GM18502 (cell line): ENCODE measurements at regions not wholly inside any gene's neighbourhood (a gene's known extent, or its start where the extent isn't known, plus 50 kb on each side); places are given as distances from the start of the nearest gene placed in this dataset.
"Not testable (repeated sequence)": the region's sequence is repeated elsewhere in the genome, so short reads cannot be mapped to it uniquely, and the experiment has no call there.

Experiments used
- ATAC-seq: cut with Tn5 transposase; IDR thresholded peaks from one replicate; pipeline ENCODE4 v1.9.1; 2021; ENCODE audit warnings: mild to moderate bottlenecking; ENCODE audit not compliant: unreplicated experiment, poor library complexity

DNA sequence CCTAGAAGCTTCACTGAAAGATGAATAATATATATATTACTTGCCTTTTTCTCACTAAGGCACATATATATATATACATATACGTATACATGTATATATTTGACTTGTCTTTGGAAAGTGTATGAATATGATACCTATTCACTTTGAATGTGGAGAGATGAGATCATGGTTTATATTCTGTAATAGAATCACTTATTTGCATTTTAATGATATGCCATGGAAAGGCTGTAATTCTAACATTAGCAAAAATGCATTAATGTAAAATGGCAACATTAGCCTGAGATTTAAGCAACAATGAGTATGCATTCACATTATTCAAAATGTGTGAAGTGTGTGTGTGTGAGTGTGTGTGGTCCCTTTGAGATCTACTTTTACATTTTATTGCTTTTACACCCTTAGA lies 54.5 kb upstream of the PRKD1 start:
- no peak for ATAC-seq

DNA sequence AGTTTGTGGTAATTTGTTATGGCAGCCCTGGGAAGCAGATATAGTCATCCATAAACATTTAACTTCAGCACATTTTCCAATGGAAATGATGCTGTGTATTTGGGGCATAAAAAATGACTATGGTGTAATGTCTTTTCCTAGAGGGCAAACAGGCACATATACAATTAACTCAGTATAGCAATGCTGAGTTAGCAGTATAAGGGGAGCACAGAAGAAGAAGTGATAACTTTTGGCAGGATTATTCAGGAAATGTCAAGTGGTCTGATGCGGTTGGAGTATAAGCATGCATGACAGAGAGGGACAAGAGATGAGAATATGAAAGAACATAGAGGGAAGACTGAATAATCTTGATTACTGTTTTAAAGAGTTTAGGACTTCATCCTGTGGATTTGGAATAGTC lies 55.3 kb upstream of the PRKD1 start:
- ATAC-seq: no peak

DNA sequence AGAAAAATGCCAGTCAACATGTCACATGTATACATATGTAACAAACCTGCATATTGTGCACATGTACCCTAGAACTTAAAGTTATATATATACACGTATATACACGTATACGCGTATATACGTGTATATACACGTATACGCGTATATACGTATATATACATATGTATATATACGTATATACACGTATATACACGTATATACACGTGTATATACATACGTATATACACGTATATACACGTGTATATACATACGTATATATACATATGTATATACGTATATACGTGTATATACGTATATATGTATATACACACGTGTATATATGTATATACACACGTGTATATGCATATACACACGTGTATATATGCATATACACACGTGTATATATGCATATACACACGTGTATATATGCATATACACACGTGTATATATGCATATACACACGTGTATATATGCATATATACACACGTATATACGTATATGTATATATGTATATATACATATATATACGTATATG lies 62.8 kb upstream of the PRKD1 start:
- ATAC-seq: not testable (repeated sequence)

DNA sequence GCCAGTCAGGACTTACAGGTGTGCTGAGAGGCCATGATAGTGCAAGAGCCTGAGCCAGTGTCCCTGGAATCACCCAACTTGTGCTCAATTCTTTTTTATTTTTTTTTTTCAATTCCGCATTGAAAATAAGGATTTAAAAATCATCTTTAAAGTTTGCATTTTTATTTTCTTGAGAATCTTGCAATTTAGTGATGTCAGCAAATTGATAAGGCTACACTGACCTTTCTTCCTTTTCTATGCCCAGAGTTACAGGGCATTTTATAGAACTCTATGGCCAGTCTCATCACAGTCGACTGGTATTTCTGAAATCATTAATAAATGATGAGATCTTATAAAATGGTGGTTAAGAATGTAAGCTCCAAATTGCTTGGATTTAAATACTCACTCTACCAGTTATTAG lies 63.3 kb upstream of the PRKD1 start:
- no peak for ATAC-seq

DNA sequence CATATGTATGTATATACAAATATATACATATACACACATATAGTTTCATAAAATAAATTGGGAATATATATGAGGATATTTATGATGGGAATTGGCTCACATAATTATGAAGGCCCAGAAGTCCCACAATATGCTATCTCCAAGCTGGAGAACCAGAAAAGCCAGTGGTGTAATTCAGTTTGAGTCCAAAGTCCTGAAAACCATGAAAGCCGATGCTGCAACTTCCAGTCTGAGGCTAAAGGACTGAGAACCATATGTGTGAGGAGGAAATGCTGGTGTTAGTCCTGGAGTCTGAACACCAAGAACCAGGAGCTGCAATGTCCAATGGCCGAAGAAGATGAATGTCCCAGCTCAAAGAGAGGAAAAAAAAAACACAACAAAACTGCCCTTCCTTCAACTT lies 65.5 kb upstream of the PRKD1 start:
- ATAC-seq: no peak

DNA sequence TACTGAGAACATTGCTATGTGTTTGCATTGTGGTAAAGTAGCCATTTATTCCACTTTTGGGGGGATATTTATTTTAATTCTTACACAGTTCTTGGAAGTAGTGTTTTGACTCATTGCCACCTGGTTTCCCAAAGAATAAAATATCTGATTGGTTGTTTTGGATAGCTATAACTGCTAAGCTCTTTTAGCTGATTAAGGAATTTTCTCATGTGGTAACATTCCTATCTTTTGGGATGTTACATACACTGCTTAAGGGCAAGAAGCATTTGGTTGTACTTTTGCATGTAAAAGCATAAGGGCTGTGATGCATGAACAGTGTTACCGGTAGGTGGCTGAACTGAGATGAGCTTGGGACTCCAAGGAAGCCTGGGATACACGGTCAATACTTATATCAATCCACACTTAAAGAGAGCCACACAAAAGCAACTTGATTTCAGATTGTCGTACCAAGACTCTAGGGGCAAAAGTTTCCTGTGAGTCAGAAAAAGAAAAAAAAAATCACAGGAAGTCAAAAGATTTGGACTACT lies 71.4 kb upstream of the PRKD1 start:
- ATAC-seq: no peak

DNA sequence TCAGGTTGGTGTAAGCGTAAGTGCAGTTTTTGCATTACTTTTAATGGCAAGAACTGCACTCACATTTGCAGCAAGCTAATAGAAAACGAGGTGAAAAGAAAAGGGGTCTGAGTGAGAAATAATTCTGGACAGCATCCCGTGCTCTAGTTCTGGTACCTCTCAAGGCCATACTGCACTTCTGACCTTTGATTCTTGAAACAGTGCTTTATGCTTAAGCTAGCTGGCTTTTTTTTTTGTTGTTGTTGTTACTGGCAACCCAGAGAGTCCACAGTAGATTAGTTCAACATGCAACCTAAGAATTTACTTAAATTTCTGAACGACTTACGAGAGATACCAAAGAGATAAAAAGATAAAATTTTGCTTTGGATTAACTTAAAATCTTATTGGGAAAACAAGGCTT lies 75.2 kb upstream of the PRKD1 start:
- ATAC-seq: no peak

DNA sequence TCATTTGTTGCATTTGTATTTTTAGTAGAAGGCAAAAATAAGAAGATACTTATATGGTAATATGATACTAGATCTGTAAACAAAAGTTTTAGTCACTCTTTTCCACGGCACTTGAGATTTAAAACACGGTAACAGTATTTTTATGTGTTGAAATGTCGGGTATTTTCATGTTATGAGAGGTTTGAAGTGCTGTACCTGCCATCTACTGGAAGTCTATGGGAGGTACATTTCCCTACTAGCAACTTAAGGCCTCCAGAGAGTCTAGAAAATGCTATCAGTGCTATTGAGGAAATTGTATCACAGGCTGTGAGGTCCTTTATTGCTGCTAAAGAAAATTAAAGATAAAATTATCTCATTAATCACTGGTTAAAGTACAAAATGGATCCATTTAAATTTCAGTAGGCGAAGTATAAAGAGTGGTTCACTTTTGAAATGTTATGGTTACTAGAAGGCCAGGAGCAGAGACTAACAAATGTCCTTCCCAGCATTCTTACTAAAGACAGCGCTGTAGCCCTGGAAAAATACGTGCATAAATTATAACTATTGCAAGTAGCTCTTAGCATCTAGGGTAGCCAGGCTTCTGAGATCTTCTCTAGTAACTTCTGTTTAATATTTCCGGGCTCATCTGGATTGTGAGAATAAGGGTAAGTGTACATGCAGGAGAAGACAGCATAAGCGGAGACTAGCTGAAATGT lies 77.6 kb upstream of the PRKD1 start:
- peak; percentile 92 for ATAC-seq

DNA sequence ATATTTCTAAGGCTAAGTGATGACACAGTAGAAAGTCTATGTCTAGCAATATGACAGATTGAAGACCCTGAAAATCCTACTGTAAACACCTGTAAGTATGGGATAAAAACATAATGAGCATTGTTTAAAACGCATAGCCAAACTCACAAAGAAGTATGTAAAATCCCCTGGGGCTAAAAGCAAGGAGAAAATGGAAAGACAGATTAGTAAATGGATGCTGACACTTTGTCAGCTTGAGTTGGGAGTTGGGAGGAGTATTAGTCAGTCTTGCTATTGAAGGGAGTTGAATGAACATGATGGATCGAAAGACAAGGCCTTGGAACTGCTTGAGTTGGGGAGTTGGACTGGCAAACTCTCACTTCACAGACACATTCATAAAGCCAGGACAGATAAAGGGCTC lies 79.0 kb upstream of the PRKD1 start:
- no peak for ATAC-seq

DNA sequence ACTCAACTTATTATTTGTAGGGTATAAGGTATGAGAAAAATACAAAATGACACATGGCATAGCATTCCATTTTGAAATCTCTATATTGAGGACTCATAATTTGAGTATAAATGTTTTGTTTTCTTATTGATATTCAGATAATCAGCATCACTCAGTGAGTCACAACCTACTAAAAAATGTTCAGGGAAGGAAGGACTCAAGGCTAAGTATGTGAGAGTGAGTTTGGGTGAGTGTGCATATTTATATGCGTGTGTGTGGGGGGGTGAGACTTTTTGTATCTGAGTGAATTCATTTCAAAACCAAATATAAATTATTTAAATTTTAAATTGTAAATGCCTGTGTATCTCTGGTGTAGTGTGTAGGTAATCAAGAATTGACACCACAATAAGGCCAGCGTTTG lies 87.8 kb upstream of the PRKD1 start:
- no peak for ATAC-seq

DNA sequence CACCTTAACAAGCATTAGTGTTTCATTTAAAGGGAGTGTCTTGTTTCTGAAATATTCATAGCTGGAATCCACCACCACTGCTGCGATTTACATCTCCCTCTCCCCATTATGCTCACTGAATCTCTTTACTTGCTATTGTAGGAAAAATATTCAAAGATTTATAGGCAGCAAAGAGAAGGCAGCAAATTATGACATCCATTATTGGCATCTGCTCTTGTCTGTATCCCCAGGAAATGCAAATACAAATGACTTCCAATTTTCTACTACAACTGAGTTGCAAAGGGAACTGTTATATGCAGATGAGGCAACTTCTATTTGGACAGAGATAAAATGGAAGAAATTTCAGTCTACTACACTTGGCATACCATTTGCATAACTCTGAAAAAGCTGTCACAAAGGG lies 88.4 kb upstream of the PRKD1 start:
- ATAC-seq: no peak

DNA sequence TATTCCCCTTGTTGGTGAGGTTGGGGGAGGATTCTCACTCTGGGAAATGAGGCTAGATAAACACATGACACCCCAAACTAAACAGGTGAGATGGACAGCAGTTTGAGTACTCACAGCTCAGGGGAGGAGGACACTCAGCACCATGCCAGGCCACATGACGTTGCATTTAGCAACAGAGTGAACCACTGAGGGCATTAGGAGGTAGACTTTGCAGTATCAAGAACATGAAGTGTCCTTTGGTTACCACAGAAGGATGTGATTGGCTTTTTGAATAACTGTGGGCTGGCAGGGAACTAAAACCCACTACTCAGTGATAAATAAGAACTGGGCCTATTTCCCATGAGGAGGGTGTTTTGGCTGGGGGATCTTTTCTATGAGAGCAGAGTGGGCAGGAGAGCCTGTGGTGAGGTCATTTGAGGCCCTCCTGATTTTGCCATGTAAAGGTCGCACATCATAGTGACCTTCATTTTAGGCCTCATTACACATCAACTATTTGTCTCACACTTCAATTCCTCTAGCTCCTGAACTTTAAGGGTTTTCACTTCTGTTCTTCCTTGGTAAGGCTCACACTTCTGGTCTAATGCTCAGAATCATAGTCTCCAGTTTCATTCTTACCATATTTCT lies 89.8 kb upstream of the PRKD1 start:
- ATAC-seq: no peak

DNA sequence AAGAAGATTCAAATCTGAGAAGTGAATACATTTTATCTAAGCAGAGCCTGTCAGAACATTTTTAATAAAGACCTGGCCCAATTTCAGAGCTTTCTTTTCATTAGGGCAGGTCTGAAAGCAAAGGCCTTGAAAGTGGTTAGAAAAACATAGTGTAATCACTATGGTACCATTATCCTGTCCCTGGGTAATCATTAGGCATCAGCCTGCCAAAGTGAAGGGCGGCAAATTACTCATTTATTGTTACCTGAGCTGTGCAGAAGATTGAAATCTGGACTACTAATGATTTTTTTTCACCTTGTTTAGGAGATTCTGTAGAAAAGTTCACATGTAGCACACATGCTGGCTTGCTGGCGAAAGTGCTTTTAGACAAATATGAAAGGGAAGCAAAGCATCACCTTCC lies 92.6 kb upstream of the PRKD1 start:
- ATAC-seq: no peak

DNA sequence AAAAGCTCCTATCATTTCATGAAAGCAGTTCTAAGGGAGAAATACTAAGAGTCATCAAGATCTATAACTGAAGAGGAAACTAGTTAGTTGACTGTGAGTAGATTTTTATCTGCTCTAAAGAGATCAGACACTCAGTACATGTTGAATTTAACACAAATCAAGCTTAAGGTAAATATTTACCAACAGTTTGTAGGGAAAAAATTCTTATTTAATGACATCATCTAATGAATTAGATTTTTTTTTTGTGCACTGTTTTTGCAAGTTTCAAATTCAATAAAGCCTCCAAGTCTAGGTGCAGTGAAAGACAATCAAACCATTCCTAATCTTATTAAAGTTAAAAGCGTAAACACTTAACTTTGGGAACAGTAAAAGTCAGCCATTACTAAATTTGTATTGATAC lies 93.0 kb upstream of the PRKD1 start:
- no peak for ATAC-seq

DNA sequence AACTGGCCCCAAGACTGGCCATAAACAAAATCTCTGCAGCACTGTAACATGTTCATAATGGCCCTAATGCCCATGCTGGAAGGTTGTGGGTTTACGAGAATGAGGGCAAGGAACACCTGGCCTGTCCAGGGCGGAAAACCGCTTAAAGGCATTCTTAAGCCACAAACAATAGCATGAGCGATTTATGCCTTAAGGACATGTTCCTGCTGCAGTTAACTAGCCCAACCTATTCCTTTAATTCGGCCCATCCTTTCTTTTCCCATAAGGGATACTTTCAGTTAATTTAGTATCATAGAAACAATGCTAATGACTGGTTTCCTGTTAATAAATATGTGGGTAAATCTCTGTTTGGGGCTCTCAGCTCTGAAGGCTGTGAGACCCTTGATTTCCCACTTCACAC lies 95.7 kb upstream of the PRKD1 start:
- ATAC-seq: not testable (repeated sequence)

DNA sequence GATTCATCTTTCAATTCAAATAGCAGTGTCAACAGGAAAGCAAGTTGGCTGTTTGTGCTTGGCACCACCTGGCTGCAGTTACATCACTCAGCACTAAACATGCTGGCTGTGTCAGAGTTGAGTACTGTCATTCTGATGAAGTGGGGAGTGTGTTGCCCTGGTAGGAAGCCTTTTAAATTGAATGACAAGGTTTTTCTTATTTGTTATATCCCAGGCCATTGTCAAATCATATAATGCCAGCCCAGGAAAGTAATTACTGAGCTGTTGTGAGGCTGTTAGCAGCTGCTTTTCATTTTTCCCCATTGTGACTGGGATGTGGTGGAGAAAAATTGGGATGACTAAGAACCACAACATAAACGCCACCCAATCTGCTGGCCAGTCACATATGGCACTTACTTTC lies 106.5 kb upstream of the PRKD1 start:
- no peak for ATAC-seq

DNA sequence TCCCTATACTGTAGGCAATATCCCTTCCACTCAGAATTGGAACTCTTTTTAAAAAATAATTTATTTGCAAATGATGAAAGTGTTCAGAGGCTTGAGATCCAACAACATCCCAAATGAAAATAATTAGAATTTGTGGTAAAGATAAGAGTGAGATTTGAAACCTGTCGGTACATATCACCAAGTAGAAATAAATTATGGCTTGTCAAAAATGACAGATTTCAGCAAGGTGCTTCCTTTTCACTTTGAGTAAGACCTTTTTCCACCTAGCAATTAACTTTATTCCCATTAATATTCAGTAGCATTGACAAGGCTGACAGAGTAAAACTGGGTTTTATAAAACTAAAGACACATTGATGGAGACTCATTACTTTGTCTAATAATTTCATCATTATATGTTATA lies 107.7 kb upstream of the PRKD1 start:
- ATAC-seq: no peak

DNA sequence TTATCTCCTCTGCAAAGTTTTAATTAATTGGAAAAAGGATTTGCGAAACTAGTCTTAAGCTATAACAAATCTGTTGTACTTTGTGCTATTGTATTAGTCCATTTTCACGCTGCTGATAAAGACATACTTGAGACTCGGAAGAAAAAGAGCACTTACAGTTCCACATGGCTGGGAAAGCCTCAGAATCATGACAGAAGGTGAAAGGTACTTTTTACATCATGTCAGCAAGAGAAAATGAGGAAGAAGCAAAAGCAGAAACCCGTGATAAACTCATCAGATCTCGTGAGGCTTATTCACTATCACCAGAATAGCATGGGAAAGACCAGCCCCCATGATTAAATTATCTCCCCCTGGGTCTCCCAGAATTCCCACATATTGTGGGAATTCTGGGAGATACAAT lies 118.1 kb upstream of the PRKD1 start:
- peak; percentile 54 for ATAC-seq

DNA sequence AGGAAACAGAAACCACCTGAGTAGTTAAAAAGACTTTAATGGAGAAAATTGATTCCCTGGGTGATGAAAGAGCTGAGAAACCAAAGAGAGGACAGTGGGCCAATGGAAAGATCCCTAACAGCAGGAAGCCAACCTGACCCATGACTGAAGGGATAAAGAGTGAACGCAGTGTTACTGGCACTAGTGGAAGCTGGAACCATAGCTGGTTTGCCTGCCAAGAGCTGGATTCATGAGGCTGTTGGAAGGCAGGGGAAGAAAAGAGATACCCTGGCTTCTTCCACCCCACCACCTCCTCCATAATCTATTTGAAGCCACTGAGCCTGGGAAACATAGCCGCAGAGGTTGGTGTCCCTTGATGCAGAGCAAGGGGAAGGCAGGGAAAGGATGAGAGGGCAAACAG lies 125.5 kb upstream of the PRKD1 start:
- no peak for ATAC-seq

DNA sequence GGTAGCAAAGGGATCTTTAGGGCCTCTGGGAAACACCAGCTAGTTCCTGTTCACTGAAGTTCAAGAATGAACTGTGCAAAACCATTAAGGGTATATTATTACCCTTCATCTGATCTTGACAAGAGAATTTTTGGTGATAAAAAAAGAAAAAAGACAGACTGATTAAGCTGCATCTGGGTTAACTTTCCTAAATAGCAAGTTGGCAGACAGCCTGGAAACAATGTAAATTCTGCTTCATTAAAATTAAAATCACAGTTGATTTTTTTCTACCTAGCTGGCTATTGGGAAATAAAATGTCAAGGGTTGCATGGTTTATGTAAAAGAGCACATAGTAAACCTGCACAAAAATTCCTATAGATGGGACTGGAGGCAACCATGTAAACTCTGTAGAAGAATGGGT lies 126.6 kb upstream of the PRKD1 start:
- ATAC-seq: no peak

DNA sequence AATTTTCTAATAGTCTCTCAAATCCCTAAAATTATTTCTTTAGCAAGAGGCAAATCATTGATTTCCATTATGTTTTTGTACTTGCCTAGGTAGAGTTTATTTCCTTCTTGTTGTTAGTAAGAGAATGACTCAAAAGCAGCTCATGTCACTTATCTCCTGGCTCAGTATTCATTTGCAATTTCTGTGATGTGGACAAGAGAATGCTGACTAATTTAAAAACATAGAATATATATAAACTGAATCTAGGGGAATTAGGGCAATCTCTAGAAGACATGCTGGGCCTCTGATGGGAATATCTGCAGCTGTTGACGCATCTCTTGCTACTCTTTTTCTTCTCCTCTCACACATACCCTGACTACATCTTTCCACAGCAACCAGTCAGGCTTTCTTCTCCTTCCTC lies 130.8 kb upstream of the PRKD1 start:
- ATAC-seq: no peak

DNA sequence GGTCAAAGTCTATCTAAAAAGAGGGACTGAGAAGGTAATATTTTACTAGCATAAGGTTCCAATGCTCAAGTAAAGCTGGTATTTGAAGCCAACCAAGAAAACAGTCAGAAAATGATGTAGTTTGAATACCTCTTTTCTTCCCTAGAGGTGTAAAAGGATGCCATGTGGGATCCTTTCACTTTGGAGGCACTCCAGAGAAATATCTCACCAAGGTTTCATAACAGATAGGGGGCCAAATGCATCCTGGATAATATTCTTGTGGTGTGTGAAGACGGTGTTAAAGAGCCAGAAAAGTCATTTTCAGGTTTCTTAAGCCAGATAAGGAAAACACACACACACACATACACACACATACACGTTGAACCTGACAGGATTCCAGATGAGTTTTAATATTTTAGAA lies 136.1 kb upstream of the PRKD1 start:
- ATAC-seq: no peak
